SK-N-MC (cell line): ENCODE measurements at regions not wholly inside any gene's neighbourhood (a gene's known extent, or its start where the extent isn't known, plus 50 kb on each side); places are given as distances from the start of the nearest gene placed in this dataset.

ENCODE experiments used
- EZH2 ChIP-seq: fragments of 200-600 bp; sonication (generic); IDR thresholded peaks from one replicate; pipeline ENCODE4 v1.6.1; 2017; ENCODE audit warnings: antibody characterized with exemption
- POLR2AphosphoS5 ChIP-seq: IDR thresholded peaks from 2 replicates; pipeline ENCODE4 v1.6.1; 2012; ENCODE audit warnings: mild to moderate bottlenecking, low read depth, low read length, borderline replicate concordance

DNA sequence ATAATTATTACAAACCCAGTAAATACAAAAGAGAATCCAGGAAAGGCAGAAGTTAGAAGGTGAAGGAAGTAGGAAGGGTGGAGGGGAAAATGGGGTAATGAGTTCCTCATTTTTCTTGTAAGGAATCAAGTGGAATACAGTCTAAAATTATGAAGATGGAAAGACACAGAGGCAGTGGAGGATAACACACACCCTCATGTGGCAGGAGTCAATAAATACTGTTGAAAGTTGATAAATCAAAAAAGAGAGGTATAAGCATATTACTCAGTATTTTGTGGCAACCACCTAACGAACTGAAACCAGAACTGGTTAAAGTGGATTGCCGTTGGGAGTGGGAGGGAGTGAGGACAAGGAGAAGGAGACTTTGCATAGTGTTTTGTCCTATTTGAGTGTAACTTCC lies 78.6 kb upstream of the SLC44A3 start:
- TF ChIP-seq POLR2AphosphoS5 (no peak), EZH2 (no peak)
